C1 segment of cervical spinal cord (tissue), 14 donors: ENCODE measurements at regions not wholly inside any gene's neighbourhood (a gene's known extent, or its start where the extent isn't known, plus 50 kb on each side); places are given as distances from the start of the nearest gene placed in this dataset.
A peak's percentile ranks its signal among the peaks of the same experiment; 100 is the strongest.
"Not testable (repeated sequence)": the region's sequence is repeated elsewhere in the genome, so short reads cannot be mapped to it uniquely, and the experiment has no call there.

Experiments
- DNase-seq, 14 donors: peaks; one replicate each; lab custom pipeline; 2025; lab: John Stamatoyannopoulos, UW

- DNase-seq: peak in 4 of 14 donors; percentile 1 to 22 (median 8)
These were observed 509.2 kb downstream of the FRK start for GRCh38 chr6:115551527-115551926.

- no peak for DNase-seq
These were observed 515.1 kb downstream of the FRK start for GRCh38 chr6:115545672-115545986.

GRCh38 chr6:115544765-115545671 is 515.7 kb downstream of the FRK start:
- DNase-seq: peak in 1 of 14 donors; percentile 1

GRCh38 chr6:115540077-115540869 is 520.4 kb downstream of the FRK start:
- no peak for DNase-seq

- DNase-seq: no peak
These were observed 521.2 kb downstream of the FRK start for GRCh38 chr6:115539531-115539930.

- no peak for DNase-seq
These were observed 535.9 kb downstream of the FRK start for GRCh38 chr6:115524821-115525220.

GRCh38 chr6:115521747-115522146 is 538.9 kb downstream of the FRK start:
- not testable (repeated sequence) for DNase-seq

GRCh38 chr6:115514656-115515055 is 546.0 kb downstream of the FRK start:
- no peak for DNase-seq

- no peak for DNase-seq
These were observed 547.8 kb downstream of the FRK start for GRCh38 chr6:115512923-115513322.

- DNase-seq: no peak
These were observed 548.9 kb downstream of the FRK start for GRCh38 chr6:115511771-115512170.

- not testable (repeated sequence) for DNase-seq
These were observed 558.3 kb downstream of the FRK start for GRCh38 chr6:115502432-115502831.

GRCh38 chr6:115495184-115495583 is 565.5 kb downstream of the FRK start:
- no peak for DNase-seq

GRCh38 chr6:115487331-115487730 is 573.4 kb downstream of the FRK start:
- no peak for DNase-seq

GRCh38 chr6:115485400-115485799 is 575.3 kb downstream of the FRK start:
- DNase-seq: no peak

GRCh38 chr6:115480543-115480942 is 580.1 kb downstream of the FRK start:
- DNase-seq: not testable (repeated sequence)

GRCh38 chr6:115474443-115475041 is 586.1 kb downstream of the FRK start:
- DNase-seq: no peak

- no peak for DNase-seq
These were observed 592.3 kb downstream of the FRK start for GRCh38 chr6:115468272-115469005.

- no peak for DNase-seq
These were observed 593.0 kb downstream of the FRK start for GRCh38 chr6:115467726-115468125.

GRCh38 chr6:115460913-115461312 is 599.8 kb downstream of the FRK start:
- DNase-seq: no peak

- no peak for DNase-seq
These were observed 603.8 kb downstream of the FRK start for GRCh38 chr6:115456848-115457247.

- no peak for DNase-seq
These were observed 616.7 kb downstream of the FRK start for GRCh38 chr6:115443825-115444478.
